ENCODE measurements at regions not wholly inside any gene's neighbourhood (a gene's known extent, or its start where the extent isn't known, plus 50 kb on each side); places are given as distances from the start of the nearest gene placed in this dataset.

- no peak for TF ChIP-seq CTCF (IDR thresholded peaks at IDR 0.05; ENCODE audit: low read depth, low read length, missing control alignments)
- DNase-seq (ENCODE audit: extremely low read depth, low read depth), result no peak
- H3K4me3 ChIP-seq (replicated peaks; ENCODE audit: low read depth, low read length), result no peak overlapping the region
Observed at GRCh38 chr11:115767047-115767802, 263.0 kb upstream of the CADM1 start.

- DNase-seq (ENCODE audit: extremely low read depth, low read depth), result no peak
Observed at GRCh38 chr11:115766561-115766960, 262.3 kb upstream of the CADM1 start.

GRCh38 chr11:115765803-115766239 is 261.6 kb upstream of the CADM1 start:
- no peak for DNase-seq (ENCODE audit: extremely low read depth, low read depth)
- H3K4me3 ChIP-seq (replicated peaks; ENCODE audit: low read depth, low read length), result no peak overlapping the region
- TF ChIP-seq CTCF (IDR thresholded peaks at IDR 0.05; ENCODE audit: low read depth, low read length, missing control alignments), result no peak

More at GRCh38 chr11:115766561-115766960, 262.3 kb upstream of the CADM1 start:
- no peak for TF ChIP-seq CTCF (IDR thresholded peaks at IDR 0.05; ENCODE audit: low read depth, low read length, missing control alignments)
- H3K4me3 ChIP-seq (replicated peaks; ENCODE audit: low read depth, low read length), result no peak overlapping the region

GRCh38 chr11:115764176-115764575 is 260.0 kb upstream of the CADM1 start:
- TF ChIP-seq CTCF (IDR thresholded peaks at IDR 0.05; ENCODE audit: low read depth, low read length, missing control alignments), result no peak
- H3K4me3 ChIP-seq (replicated peaks; ENCODE audit: low read depth, low read length), result no peak overlapping the region
- DNase-seq (ENCODE audit: extremely low read depth, low read depth), result no peak

- no peak for DNase-seq (ENCODE audit: extremely low read depth, low read depth)
- TF ChIP-seq CTCF (IDR thresholded peaks at IDR 0.05; ENCODE audit: low read depth, low read length, missing control alignments), result no peak
Observed at GRCh38 chr11:115761817-115762216, 257.6 kb upstream of the CADM1 start.

GRCh38 chr11:115761348-115761747 is 257.1 kb upstream of the CADM1 start:
- TF ChIP-seq CTCF (IDR thresholded peaks at IDR 0.05; ENCODE audit: low read depth, low read length, missing control alignments), result no peak

More at GRCh38 chr11:115761817-115762216, 257.6 kb upstream of the CADM1 start:
- no peak overlapping the region for H3K4me3 ChIP-seq (replicated peaks; ENCODE audit: low read depth, low read length)

More at GRCh38 chr11:115761348-115761747, 257.1 kb upstream of the CADM1 start:
- H3K4me3 ChIP-seq (replicated peaks; ENCODE audit: low read depth, low read length), result no peak overlapping the region
- DNase-seq (ENCODE audit: extremely low read depth, low read depth), result no peak
